ENCODE measurements at regions not wholly inside any gene's neighbourhood (a gene's known extent, or its start where the extent isn't known, plus 50 kb on each side); places are given as distances from the start of the nearest gene placed in this dataset.

GRCh38 chr11:39268176-39268690 is 2191.2 kb downstream of the LRRC4C start:
- TF ChIP-seq POLR2AphosphoS5 (IDR thresholded peaks at IDR 0.05) (no peak), POLR2A (IDR thresholded peaks at IDR 0.05) (no peak), CTCF (IDR thresholded peaks at IDR 0.05) (no peak)
